Mesothelial cell of epicardium (in vitro differentiated cells): ENCODE measurements at regions not wholly inside any gene's neighbourhood (a gene's known extent, or its start where the extent isn't known, plus 50 kb on each side); places are given as distances from the start of the nearest gene placed in this dataset.
A peak's percentile ranks its signal among the peaks of the same experiment; 100 is the strongest.

ENCODE experiments used
- DNase-seq, 2 experiments: peaks; one replicate each; pipeline ENCODE4 v3.0.0; 2021; ENCODE audit warnings: low spot score in 2 of 2; ENCODE audit not compliant: unreplicated experiment in 2 of 2
- H3K27ac Mint-ChIP-seq: 2 replicates; pipeline ENCODE4 v1.8.0; 2021; ENCODE audit warnings: mixed read lengths
- H3K27me3 Mint-ChIP-seq: 2 replicates; pipeline ENCODE4 v1.8.0; 2021; ENCODE audit warnings: low read depth, mixed read lengths
- H3K36me3 Mint-ChIP-seq: 2 replicates; pipeline ENCODE4 v1.8.0; 2021; ENCODE audit warnings: mixed read lengths
- H3K4me1 Mint-ChIP-seq: 2 replicates; pipeline ENCODE4 v1.8.0; 2021; ENCODE audit warnings: mixed read lengths
- H3K4me3 Mint-ChIP-seq: 2 replicates; pipeline ENCODE4 v1.8.0; 2021; ENCODE audit warnings: mild to moderate bottlenecking, moderate library complexity, mixed read lengths
- H3K9me3 Mint-ChIP-seq: 2 replicates; pipeline ENCODE4 v1.8.0; 2021; ENCODE audit warnings: mixed read lengths
- TF ChIP-seq, protein P1 (sequence below): fragments of 200-600 bp; sonication (generic); IDR thresholded peaks from one replicate; pipeline ENCODE4 v1.5.0; 2021; ENCODE audit warnings: antibody characterized with exemption; ENCODE audit not compliant: unreplicated experiment

- no peaks in the 10 kb centered on the region for H3K9me3 Mint-ChIP-seq
- DNase-seq, result peak in 1 of 2 experiments; percentile 8
- H3K4me1 Mint-ChIP-seq, result peaks cover 28% of the 10 kb centered on the region
- no peak overlapping the region for H3K4me3 Mint-ChIP-seq
- peaks cover 8% of the 10 kb centered on the region for H3K36me3 Mint-ChIP-seq
- peaks cover 18% of the 10 kb centered on the region for H3K27me3 Mint-ChIP-seq
- H3K27ac Mint-ChIP-seq, result no peak overlapping the region
- TF ChIP-seq, protein P1, sequence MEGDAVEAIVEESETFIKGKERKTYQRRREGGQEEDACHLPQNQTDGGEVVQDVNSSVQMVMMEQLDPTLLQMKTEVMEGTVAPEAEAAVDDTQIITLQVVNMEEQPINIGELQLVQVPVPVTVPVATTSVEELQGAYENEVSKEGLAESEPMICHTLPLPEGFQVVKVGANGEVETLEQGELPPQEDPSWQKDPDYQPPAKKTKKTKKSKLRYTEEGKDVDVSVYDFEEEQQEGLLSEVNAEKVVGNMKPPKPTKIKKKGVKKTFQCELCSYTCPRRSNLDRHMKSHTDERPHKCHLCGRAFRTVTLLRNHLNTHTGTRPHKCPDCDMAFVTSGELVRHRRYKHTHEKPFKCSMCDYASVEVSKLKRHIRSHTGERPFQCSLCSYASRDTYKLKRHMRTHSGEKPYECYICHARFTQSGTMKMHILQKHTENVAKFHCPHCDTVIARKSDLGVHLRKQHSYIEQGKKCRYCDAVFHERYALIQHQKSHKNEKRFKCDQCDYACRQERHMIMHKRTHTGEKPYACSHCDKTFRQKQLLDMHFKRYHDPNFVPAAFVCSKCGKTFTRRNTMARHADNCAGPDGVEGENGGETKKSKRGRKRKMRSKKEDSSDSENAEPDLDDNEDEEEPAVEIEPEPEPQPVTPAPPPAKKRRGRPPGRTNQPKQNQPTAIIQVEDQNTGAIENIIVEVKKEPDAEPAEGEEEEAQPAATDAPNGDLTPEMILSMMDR, result no peak
Observed at GRCh38 chr22:46074771-46075551, 75.4 kb upstream of the PPARA start.

DNA sequence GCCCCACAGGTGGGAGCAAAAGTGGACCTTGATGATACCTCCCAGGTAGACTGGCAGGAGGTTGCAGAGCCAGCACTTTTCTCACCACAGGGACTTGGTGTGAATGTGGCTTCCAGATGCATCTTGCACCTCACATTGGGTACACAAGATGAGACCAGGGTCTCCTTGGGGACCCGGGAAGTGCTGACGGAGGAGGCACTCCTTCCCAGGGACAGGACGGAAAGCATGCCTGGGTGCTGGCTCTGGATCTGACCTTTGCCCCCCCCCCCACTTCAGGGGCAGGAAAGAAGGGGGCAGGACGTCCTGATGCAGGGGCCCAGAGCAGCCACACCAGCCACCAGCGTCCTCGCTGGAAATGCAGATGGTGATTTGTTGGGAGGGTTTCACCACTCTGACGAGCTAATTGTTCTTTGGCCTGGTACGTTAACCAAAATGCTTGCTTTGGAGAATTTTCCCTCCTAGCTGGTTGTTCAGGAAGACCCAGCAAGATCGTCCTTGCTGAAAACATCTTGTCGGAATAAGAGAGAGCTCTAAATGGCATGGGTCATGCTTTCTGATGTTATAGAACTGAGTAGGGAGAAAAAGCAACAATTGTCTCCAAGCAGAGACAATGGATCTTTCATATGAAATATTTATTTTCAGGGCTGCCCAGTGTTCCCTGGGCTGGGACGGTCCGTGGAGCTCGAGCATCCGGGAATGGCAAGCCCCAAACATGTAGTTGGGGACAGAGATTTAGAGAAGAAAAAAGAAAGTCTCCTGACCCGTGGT lies 74.4 kb upstream of the PPARA start:
- TF ChIP-seq, protein P1, result no peak
- Mint-ChIP-seq H3K27me3 (peaks cover 18% of the 10 kb centered on the region), H3K4me3 (no peak overlapping the region), H3K4me1 (peaks cover 30% of the 10 kb centered on the region), H3K27ac (no peak overlapping the region), H3K36me3 (peaks cover 11% of the 10 kb centered on the region), H3K9me3 (no peaks in the 10 kb centered on the region)
- DNase-seq, result peak in 1 of 2 experiments; percentile 15

DNA sequence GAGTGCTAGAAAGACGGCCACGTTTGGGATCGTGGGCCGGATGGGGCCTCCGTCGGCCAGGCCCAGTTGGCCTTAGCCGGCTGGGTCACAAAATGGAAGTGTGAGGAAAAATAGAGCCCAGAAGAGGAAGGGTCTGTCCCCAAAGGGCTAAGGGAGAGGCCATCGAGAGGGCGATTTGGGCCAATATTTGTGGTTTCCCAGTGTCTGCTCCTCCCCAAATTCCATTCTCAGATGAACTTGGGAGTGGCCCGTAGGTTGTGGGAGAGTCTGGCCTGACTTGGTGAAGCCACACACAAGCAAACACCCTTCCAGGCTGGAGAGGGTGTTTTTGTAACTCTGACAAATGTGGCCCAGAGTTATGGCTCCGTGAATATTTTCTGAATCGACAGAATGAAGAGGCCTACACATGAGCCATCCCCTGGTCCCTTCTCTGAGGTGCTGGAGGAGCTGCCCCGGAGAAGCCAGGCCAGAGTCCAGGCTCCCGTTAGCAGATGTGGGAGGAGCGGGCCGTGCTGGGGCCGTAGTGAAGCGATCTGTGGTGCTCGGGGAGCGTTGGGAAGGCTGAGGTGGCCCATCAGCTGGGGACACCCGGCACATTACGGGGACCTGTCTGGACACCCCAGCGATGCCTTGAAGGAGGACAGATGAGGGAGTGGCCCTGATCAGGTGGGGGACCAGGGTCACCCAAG lies 73.5 kb upstream of the PPARA start:
- no peak overlapping the region for H3K4me3 Mint-ChIP-seq
- DNase-seq, result peak in 1 of 2 experiments; percentile 10
- H3K9me3 Mint-ChIP-seq, result no peaks in the 10 kb centered on the region
- no peak overlapping the region for H3K27ac Mint-ChIP-seq
- TF ChIP-seq, protein P1, result no peak
- peaks cover 11% of the 10 kb centered on the region for H3K36me3 Mint-ChIP-seq
- H3K27me3 Mint-ChIP-seq, result peaks cover 18% of the 10 kb centered on the region
- peaks cover 30% of the 10 kb centered on the region for H3K4me1 Mint-ChIP-seq

DNA sequence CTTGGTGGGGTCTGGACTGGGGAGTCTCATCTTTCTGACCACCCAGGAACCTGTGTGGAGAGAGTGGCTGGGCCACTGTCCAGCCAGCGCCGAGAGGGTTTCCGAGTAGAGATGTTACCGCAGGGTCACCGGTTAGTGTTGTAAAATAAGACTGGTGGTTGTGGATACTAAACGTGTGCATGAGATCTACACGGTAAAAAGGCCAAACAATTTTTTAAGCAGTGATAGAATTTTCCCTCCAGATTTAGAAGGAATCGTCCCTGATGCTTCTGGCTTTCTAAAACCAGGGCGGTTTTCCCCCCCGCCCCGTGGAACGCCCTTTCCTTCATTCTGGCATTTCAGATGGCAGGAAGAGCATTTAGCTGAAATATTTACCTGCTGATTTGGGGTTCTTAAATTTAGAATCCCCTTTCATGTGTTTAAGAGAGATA lies 72.6 kb upstream of the PPARA start:
- H3K9me3 Mint-ChIP-seq, result no peaks in the 10 kb centered on the region
- peaks cover 10% of the 10 kb centered on the region for H3K36me3 Mint-ChIP-seq
- H3K27ac Mint-ChIP-seq, result no peak overlapping the region
- peaks cover 15% of the 10 kb centered on the region for H3K27me3 Mint-ChIP-seq
- TF ChIP-seq, protein P1, result no peak
- no peak overlapping the region for H3K4me3 Mint-ChIP-seq
- DNase-seq, result no peak
- peaks cover 28% of the 10 kb centered on the region for H3K4me1 Mint-ChIP-seq

DNA sequence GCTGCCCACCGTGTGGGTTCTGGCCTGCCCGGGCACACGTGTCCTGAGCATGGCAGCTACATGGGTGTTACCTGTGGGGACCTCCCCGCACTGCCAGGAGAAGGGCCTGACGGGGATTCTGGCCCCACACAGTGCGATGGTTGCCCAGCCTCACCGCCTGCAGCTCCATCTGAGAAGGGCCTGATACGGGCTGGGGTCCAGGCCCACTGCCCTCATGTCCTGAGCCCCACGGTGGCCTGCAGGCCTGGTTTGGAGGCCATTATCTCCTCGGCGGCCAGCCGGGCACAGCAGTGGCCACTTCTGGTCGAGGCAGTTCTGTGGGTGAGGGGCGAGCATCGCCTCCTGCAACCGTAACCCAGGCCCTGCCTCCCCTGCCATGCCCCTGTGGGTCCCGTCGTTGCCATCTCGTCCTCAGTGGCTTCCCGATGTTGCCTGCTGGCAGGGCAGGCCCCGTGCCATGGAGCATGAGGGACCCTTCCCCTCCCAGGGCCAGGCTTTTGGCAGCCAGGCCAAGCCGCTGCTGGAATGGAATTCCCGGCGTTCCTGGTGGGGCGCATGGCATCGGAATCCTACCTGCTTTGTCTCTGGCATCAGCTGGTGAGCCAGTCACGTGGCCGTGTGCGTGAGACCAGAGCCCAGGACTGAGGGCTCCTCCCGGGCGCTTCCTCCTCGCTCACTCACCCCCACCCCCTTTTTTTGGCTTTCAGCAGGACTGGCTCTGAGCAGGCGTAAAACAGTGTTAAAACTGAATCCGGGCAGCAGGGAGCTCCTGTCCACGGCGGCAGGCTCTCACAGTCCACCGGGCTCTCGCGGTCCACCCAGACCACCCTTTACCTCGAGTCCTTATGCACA lies 71.9 kb upstream of the PPARA start:
- peaks cover 23% of the 10 kb centered on the region for H3K4me1 Mint-ChIP-seq
- no peak overlapping the region for H3K4me3 Mint-ChIP-seq
- TF ChIP-seq, protein P1, result no peak
- H3K27ac Mint-ChIP-seq, result no peak overlapping the region
- H3K9me3 Mint-ChIP-seq, result no peaks in the 10 kb centered on the region
- H3K27me3 Mint-ChIP-seq, result peaks cover 9% of the 10 kb centered on the region
- peak in 1 of 2 experiments; percentile 11 for DNase-seq
- H3K36me3 Mint-ChIP-seq, result peaks cover 9% of the 10 kb centered on the region
